ENCODE measurements at regions not wholly inside any gene's neighbourhood (a gene's known extent, or its start where the extent isn't known, plus 50 kb on each side); places are given as distances from the start of the nearest gene placed in this dataset.
"Not testable (repeated sequence)": the region's sequence is repeated elsewhere in the genome, so short reads cannot be mapped to it uniquely, and the experiment has no call there.

DNA sequence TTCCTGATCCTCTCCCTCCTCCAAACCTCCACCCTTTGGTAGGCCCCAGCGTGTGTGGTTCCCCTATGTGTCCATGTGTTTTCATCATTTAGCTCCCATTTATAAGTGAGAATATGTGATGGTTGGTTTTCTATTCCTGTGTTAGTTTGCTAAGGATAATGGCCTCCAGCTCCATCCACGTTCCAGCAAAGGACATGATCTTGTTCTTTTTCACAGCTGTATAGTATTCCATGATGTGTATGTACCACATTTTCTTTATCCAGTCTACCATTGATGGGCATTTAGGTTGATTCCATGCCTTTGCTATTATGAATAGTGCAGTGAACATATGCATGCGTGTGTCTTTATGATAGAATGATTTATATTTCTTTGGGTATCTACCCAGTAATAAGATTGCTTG lies 420.7 kb downstream of the MIAT start:
- H3K27me3 ChIP-seq (ENCODE audit: control insufficient read depth, insufficient read depth, low read length) = peaks cover 31% of the 10 kb centered on the region
- DNase-seq; H3K9me3 ChIP-seq (replicated peaks; ENCODE audit: control insufficient read depth, low read depth, low read length); H3K27ac ChIP-seq (ENCODE audit: low read length); H3K4me1 ChIP-seq (ENCODE audit: control insufficient read depth, insufficient read depth, low read length); H3K4me3 ChIP-seq (ENCODE audit: low read length); H3K36me3 ChIP-seq (ENCODE audit: control insufficient read depth, insufficient read depth, low read length): not testable (repeated sequence)
- no CpG with 5 or more reads among the region's 3 CpGs for WGBS (ENCODE audit: insufficient coverage)

DNA sequence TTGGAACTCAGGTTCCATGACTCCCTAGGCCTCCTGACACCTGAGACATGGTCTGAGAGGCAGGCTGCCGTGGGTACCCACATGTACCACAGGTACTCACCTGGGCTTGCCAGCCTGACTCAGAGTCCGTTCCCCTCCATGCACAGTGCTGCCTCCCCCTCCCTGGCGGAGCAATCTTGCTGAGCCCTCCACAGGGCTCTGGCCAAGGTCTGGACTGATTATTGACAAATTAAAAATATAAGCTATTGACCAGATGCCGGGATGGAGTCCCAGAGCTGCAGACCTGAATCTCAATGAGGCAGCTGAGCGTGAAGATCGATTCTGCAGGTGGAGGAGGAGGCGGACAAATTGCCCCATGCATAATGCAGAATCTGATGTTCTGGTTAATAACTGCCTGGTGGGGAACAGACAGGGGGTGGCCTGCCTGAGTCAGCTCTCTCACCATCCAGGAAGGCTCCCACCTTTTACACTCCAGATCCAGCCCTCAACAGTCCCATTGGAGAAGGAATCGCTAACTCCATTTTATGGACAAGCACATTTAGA lies 422.7 kb downstream of the MIAT start:
- no peak overlapping the region for H3K4me3 ChIP-seq (ENCODE audit: low read length)
- 59% methylated on average over 5 of the region's 8 CpGs for whole genome bisulfite sequencing (ENCODE audit: insufficient coverage)
- H3K36me3 ChIP-seq (ENCODE audit: control insufficient read depth, insufficient read depth, low read length) = no peaks in the 10 kb centered on the region
- H3K4me1 ChIP-seq (ENCODE audit: control insufficient read depth, insufficient read depth, low read length) = no peaks in the 10 kb centered on the region
- no peaks in the 10 kb centered on the region for H3K9me3 ChIP-seq (replicated peaks; ENCODE audit: control insufficient read depth, low read depth, low read length)
- no peak overlapping the region for H3K27ac ChIP-seq (ENCODE audit: low read length)
- no peak for DNase-seq
- H3K27me3 ChIP-seq (ENCODE audit: control insufficient read depth, insufficient read depth, low read length) = peaks cover 30% of the 10 kb centered on the region

DNA sequence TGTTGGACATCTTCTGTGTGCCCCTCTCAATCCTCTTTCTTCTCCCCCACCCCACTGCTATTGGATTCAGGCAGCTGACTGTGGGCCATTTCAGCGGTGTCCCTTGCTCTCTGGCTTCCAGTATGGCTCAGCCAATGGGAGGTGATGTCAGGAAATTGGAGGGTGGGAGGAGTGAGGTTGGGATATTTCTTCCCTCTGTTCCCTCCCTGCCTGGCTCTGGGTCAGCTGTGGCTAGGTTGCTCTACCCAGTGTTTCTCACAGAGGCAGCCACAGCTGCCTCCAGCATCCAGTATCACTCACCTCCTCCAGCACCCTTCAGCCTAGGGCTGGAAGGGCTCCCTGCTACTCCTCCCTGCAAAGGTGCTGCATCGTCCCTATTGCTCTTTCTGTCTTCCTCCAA lies 423.5 kb downstream of the MIAT start:
- Histone ChIP-seq H3K27ac (ENCODE audit: low read length) (no peak overlapping the region), H3K27me3 (ENCODE audit: control insufficient read depth, insufficient read depth, low read length) (peaks cover 30% of the 10 kb centered on the region), H3K4me1 (ENCODE audit: control insufficient read depth, insufficient read depth, low read length) (no peaks in the 10 kb centered on the region), H3K9me3 (replicated peaks; ENCODE audit: control insufficient read depth, low read depth, low read length) (no peaks in the 10 kb centered on the region), H3K36me3 (ENCODE audit: control insufficient read depth, insufficient read depth, low read length) (no peaks in the 10 kb centered on the region), H3K4me3 (ENCODE audit: low read length) (no peak overlapping the region)
- 56% methylated on average over 1 of the region's 2 CpGs for WGBS (ENCODE audit: insufficient coverage)
- DNase-seq = no peak

DNA sequence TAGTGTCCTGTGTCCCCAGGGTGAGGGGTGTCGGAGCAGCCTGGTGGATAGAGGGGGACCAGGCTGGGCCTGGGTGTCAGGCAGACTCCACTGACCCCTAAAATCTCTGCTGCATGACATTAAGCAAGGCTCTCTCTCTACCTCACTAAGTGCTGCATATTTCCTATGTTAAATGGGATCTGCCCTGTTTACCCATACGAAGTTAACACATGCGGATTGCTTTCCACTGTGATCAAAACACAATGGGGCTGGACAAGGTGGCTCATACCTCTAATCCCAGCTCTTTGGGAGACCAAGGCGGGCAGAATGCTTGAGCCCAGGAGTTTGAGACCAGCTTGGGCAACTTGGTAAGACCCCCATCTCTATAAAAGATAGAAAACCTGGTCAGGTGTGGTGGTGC lies 426.2 kb downstream of the MIAT start:
- H3K36me3 ChIP-seq (ENCODE audit: control insufficient read depth, insufficient read depth, low read length) = no peaks in the 10 kb centered on the region
- H3K4me3 ChIP-seq (ENCODE audit: low read length) = no peak overlapping the region
- DNase-seq = no peak
- no peak overlapping the region for H3K27ac ChIP-seq (ENCODE audit: low read length)
- peaks cover 2% of the 10 kb centered on the region for H3K9me3 ChIP-seq (replicated peaks; ENCODE audit: control insufficient read depth, low read depth, low read length)
- H3K4me1 ChIP-seq (ENCODE audit: control insufficient read depth, insufficient read depth, low read length) = peaks cover 6% of the 10 kb centered on the region
- WGBS (ENCODE audit: insufficient coverage) = 63% methylated on average over 2 of the region's 4 CpGs
- H3K27me3 ChIP-seq (ENCODE audit: control insufficient read depth, insufficient read depth, low read length) = peaks cover 20% of the 10 kb centered on the region

DNA sequence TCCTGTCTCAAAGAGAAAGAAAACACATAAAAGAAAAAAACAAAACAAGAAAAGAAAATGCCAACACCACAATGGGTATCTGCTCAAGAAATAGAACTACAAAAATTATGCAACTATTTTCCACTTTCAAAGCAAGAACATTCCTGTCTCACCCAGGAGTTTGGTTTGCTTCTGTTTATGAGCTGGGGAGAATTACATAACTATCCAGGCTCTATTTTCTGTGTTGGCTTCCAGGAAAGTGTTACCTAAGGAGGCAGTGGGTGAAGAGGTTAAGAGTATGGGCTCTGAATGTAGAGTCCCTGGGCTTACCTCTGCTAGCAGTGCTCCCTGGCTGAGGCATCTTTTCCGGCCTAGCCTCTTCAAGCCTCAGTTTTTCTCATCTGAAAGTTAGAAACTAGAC lies 426.7 kb downstream of the MIAT start:
- H3K27ac ChIP-seq (ENCODE audit: low read length) = no peak overlapping the region

DNA sequence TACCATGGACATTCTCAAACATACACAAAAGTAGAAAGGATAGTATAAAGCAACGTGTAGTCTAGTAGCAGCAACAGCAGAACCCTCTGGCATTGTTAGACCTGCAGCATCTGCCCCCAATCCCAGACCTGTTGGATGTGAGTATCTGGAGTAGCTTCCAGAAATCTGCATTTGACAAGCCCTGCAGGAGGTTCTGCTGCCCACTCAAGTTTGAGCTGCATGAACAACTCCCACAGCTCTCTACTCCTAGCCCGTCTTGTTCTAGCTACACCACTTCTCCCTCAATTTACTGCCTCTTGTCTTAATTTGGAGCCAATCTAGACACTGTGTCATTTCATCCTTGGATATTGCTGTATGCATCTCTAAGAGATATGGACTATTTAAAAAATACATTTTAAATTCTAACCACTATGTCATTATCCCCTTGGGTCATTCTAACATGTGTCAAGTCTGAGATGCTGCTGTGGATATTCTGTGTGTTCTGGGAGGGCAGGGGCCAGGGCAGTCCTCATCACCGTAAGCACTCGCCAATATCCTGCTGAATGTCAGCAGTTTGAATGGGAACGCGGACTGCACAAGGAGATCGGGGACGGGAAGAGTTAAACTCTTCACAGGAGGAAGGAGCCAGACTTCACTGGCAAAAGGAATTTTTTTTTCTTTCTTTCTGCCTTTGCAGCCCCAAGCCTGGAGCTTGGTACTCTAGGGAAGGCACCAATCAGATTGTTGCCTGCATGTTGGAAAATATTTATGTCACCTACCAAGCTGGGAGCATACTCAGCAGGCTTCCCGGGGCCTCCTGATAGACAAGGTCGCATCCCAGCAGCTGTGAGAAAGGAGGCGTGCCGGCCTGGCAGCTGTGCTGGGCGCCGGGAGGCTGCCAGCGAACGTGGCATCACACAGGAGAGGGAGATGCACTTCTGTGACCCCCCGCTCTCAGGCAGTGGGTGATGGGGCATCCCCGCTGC lies 429.0 kb downstream of the MIAT start:
- no peak overlapping the region for H3K27ac ChIP-seq (ENCODE audit: low read length)

More for the DNA sequence above, 426.7 kb downstream of the MIAT start:
- 100% methylated on average over 1 of the region's 1 CpG for WGBS (ENCODE audit: insufficient coverage)
- H3K4me3 ChIP-seq (ENCODE audit: low read length) = no peak overlapping the region
- peaks cover 16% of the 10 kb centered on the region for H3K27me3 ChIP-seq (ENCODE audit: control insufficient read depth, insufficient read depth, low read length)
- peaks cover 6% of the 10 kb centered on the region for H3K4me1 ChIP-seq (ENCODE audit: control insufficient read depth, insufficient read depth, low read length)
- no peak for DNase-seq
- no peaks in the 10 kb centered on the region for H3K36me3 ChIP-seq (ENCODE audit: control insufficient read depth, insufficient read depth, low read length)
- peaks cover 3% of the 10 kb centered on the region for H3K9me3 ChIP-seq (replicated peaks; ENCODE audit: control insufficient read depth, low read depth, low read length)

DNA sequence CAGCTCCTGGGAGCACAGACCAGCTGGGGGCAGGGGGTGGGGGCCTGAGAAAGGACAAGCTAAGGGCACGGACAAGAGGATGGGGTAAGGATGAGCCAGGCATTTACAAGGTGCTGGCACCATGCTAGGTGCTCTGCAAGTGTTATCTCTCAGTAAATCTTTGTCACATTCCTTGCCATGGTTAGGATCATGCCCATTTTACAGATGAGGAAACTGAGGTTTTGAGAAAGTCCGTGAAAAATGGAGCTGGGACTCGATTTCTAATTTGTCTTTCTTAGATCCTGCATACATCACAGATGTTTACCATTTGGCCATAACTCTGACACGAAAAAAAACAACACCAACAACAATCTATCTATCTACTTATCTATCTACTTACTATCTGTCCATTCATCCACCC lies 429.7 kb downstream of the MIAT start:
- peaks cover 23% of the 10 kb centered on the region for H3K27me3 ChIP-seq (ENCODE audit: control insufficient read depth, insufficient read depth, low read length)

More for the DNA sequence above, 429.0 kb downstream of the MIAT start:
- 52% methylated on average over 10 of the region's 18 CpGs for WGBS (ENCODE audit: insufficient coverage)
- DNase-seq = no peak
- Histone ChIP-seq H3K4me1 (ENCODE audit: control insufficient read depth, insufficient read depth, low read length) (peaks cover 6% of the 10 kb centered on the region), H3K36me3 (ENCODE audit: control insufficient read depth, insufficient read depth, low read length) (no peaks in the 10 kb centered on the region), H3K27me3 (ENCODE audit: control insufficient read depth, insufficient read depth, low read length) (peaks cover 27% of the 10 kb centered on the region), H3K9me3 (replicated peaks; ENCODE audit: control insufficient read depth, low read depth, low read length) (peaks cover 3% of the 10 kb centered on the region), H3K4me3 (ENCODE audit: low read length) (no peak overlapping the region)

DNA sequence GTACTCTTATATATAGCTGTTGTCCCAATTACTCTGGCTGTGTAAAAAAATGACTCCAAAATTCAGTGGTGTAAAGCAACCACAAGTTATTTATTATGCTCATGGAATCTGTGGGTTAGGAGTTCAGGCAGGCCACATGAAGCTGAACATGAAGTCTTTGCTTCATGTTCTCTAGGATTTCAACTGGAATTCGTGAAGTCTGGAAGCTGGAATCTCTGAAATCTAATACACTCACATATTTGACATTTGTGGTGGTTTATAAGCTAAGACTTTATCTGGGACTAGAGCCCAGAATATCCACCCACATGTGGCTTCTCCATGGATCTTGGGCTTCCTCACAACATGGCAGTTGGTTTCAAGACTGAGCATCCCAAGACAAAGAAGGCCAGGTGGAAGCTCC lies 430.6 kb downstream of the MIAT start:
- peaks cover 3% of the 10 kb centered on the region for H3K9me3 ChIP-seq (replicated peaks; ENCODE audit: control insufficient read depth, low read depth, low read length)
- no peak overlapping the region for H3K4me3 ChIP-seq (ENCODE audit: low read length)
- DNase-seq = no peak
- H3K27ac ChIP-seq (ENCODE audit: low read length) = no peak overlapping the region
- H3K36me3 ChIP-seq (ENCODE audit: control insufficient read depth, insufficient read depth, low read length) = no peaks in the 10 kb centered on the region
- H3K4me1 ChIP-seq (ENCODE audit: control insufficient read depth, insufficient read depth, low read length) = peaks cover 9% of the 10 kb centered on the region
- H3K27me3 ChIP-seq (ENCODE audit: control insufficient read depth, insufficient read depth, low read length) = peaks cover 23% of the 10 kb centered on the region
- WGBS (ENCODE audit: insufficient coverage) = no CpG with 5 or more reads among the region's 1 CpG

More for the DNA sequence above, 429.7 kb downstream of the MIAT start:
- no peak overlapping the region for H3K4me3 ChIP-seq (ENCODE audit: low read length)
- no peaks in the 10 kb centered on the region for H3K36me3 ChIP-seq (ENCODE audit: control insufficient read depth, insufficient read depth, low read length)
- no peak for DNase-seq
- WGBS (ENCODE audit: insufficient coverage) = 92% methylated on average over 3 of the region's 4 CpGs
- no peak overlapping the region for H3K27ac ChIP-seq (ENCODE audit: low read length)
- peaks cover 6% of the 10 kb centered on the region for H3K4me1 ChIP-seq (ENCODE audit: control insufficient read depth, insufficient read depth, low read length)
- H3K9me3 ChIP-seq (replicated peaks; ENCODE audit: control insufficient read depth, low read depth, low read length) = peaks cover 3% of the 10 kb centered on the region

DNA sequence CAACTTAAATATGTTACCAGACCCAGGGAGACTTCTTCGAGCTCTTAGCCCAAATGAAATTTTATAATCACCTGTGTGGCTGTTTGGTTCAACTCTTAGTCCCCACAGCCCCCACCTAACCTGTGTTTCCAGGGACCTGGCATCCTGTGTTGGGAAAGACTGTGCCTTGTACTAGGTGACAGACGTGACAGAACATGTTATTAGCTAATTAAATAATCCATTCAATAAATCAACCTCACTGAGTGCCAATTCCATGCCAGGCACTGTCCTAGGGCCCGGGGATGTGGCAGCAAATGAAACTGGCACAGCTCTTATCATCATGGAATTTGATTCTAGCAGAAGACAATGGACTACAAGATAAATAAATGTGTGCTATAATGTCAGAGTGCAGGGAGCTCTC lies 431.9 kb downstream of the MIAT start:
- no peak for DNase-seq
- peaks cover 9% of the 10 kb centered on the region for H3K4me1 ChIP-seq (ENCODE audit: control insufficient read depth, insufficient read depth, low read length)
- no peak overlapping the region for H3K27ac ChIP-seq (ENCODE audit: low read length)
- no peaks in the 10 kb centered on the region for H3K36me3 ChIP-seq (ENCODE audit: control insufficient read depth, insufficient read depth, low read length)
- H3K27me3 ChIP-seq (ENCODE audit: control insufficient read depth, insufficient read depth, low read length) = peaks cover 21% of the 10 kb centered on the region
- peaks cover 3% of the 10 kb centered on the region for H3K9me3 ChIP-seq (replicated peaks; ENCODE audit: control insufficient read depth, low read depth, low read length)
- no peak overlapping the region for H3K4me3 ChIP-seq (ENCODE audit: low read length)
- WGBS (ENCODE audit: insufficient coverage) = no CpG with 5 or more reads among the region's 3 CpGs

DNA sequence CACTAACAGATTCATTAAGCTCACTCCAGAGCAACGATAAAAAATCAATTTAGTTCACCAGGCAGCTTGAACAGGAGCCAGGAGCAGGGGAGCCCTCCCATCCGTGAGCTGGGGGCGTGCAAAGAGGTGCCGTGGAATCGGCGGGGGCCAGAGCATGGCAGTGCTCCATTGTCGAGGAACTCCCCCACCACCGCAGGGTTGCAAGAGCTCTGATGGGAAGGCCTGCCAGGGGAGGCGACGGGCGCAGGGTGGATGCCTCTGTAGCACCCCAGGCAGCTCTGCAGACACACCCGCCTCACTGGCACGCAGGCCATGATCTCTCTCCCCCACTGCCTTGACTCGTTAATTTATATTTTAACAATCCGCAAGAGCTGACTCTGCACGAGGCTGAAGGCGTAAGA lies 433.2 kb downstream of the MIAT start:
- no peak for DNase-seq

More for the DNA sequence above, 433.2 kb downstream of the MIAT start:
- Histone ChIP-seq H3K9me3 (replicated peaks; ENCODE audit: control insufficient read depth, low read depth, low read length) (peaks cover 3% of the 10 kb centered on the region), H3K27ac (ENCODE audit: low read length) (no peak overlapping the region), H3K36me3 (ENCODE audit: control insufficient read depth, insufficient read depth, low read length) (no peaks in the 10 kb centered on the region), H3K4me3 (ENCODE audit: low read length) (no peak overlapping the region), H3K4me1 (ENCODE audit: control insufficient read depth, insufficient read depth, low read length) (peaks cover 16% of the 10 kb centered on the region), H3K27me3 (ENCODE audit: control insufficient read depth, insufficient read depth, low read length) (peaks cover 23% of the 10 kb centered on the region)
- 86% methylated on average over 16 of the region's 17 CpGs for WGBS (ENCODE audit: insufficient coverage)
